Fibroblast of lung (primary cell): ENCODE measurements at regions not wholly inside any gene's neighbourhood (a gene's known extent, or its start where the extent isn't known, plus 50 kb on each side); places are given as distances from the start of the nearest gene placed in this dataset.

Experiments used
- EZH2 ChIP-seq: IDR thresholded peaks from 2 replicates; pipeline ENCODE4 v1.5.1; 2012; ENCODE audit warnings: low read length, control low read depth, mild to moderate bottlenecking; ENCODE audit errors: missing control alignments
- TF ChIP-seq, protein P1 (sequence below), 2 donors: IDR thresholded peaks in 1 of 2; conservative IDR thresholded peaks in 1 of 2; 1 replicate in 1 of 2; 2 replicates in 1 of 2; pipeline ENCODE4 v1.5.1; 2011 to 2012; ENCODE audit warnings: low read length in 2 of 2, control low read depth in 1 of 2, inconsistent platforms in 1 of 2, low read depth in 1 of 2, mild to moderate bottlenecking in 1 of 2

- TF ChIP-seq, protein P1, sequence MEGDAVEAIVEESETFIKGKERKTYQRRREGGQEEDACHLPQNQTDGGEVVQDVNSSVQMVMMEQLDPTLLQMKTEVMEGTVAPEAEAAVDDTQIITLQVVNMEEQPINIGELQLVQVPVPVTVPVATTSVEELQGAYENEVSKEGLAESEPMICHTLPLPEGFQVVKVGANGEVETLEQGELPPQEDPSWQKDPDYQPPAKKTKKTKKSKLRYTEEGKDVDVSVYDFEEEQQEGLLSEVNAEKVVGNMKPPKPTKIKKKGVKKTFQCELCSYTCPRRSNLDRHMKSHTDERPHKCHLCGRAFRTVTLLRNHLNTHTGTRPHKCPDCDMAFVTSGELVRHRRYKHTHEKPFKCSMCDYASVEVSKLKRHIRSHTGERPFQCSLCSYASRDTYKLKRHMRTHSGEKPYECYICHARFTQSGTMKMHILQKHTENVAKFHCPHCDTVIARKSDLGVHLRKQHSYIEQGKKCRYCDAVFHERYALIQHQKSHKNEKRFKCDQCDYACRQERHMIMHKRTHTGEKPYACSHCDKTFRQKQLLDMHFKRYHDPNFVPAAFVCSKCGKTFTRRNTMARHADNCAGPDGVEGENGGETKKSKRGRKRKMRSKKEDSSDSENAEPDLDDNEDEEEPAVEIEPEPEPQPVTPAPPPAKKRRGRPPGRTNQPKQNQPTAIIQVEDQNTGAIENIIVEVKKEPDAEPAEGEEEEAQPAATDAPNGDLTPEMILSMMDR (conservative IDR thresholded peaks at IDR 0.05 in 1 of 2, IDR thresholded peaks at IDR 0.05 in 1 of 2; ENCODE audit: low read depth in 1 of 2, low read length in 2 of 2), result no peak
- TF ChIP-seq EZH2, result no peak
Measured at GRCh38 chr11:109012991-109013390, 348.1 kb downstream of the DDX10 start.
